DMS53 (cell line): ENCODE measurements at regions not wholly inside any gene's neighbourhood (a gene's known extent, or its start where the extent isn't known, plus 50 kb on each side); places are given as distances from the start of the nearest gene placed in this dataset.
A peak's percentile ranks its signal among the peaks of the same experiment; 100 is the strongest.

Experiments
- DNase-seq: peaks from one replicate; lab custom pipeline; 2025; lab: John Stamatoyannopoulos, UW

DNA sequence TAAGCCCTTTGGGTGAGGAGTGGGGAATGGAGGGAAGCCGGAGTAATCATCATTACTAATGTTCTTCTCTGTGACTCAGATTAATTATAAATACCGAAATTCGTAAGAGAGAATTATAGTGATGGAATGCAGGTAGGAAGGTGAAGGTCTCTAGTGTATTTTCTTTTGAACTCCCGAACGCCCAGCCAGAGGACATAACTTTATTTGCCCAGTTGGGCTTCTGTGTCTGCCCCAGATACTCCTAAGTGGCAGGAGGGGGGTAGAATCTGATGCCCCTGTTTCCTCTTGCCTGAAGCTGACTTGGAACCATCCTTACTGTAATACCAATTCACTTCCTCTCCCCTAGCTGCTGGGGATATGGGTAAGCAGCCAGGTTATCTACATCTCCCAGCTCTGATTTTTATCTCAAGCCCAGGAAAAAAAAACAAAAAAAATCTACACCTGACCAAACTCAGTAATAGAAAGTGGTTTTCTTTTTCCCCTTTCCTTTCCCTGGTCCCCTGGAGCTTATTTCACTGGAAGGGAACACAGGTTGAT lies 84.4 kb upstream of the CISTR start:
- DNase-seq = no peak

DNA sequence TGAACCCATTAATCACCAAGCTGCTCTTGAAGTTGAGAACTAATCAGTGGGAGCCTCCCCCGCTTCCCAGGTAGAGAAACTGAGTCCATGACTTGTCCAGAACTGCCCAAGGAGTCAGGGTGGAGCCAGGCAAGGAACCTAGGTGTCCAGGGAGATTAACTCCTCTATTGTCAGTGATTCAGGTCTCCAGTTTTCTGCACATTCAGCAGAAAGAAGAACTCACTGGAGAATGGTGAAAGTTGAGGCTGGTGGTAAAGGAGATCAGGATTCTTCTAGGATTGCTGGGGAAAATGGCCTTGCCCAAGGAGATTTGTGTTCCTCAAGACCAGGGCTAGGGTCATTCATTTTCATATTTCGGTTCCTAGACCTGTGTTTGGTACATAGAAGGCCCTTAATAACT lies 87.2 kb upstream of the CISTR start:
- no peak for DNase-seq

DNA sequence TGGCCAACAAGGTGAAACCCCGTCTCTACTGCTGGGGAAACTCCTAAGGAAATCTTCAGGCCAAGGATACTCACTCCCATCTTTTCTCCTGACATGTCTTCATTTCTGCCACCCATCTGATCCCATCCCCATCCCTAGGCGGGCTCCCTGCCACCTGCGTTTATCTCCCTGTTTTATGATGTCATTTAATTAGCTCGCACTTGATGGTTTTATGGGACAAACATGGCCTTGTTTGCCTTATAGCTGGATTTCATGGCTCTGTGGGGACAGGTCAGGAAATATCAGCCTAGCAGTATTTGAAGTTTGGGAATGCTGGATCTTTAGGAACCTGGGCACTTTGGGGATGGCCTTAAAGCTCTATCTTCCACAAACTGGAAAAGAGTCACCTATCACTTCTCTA lies 88.5 kb upstream of the CISTR start:
- no peak for DNase-seq

DNA sequence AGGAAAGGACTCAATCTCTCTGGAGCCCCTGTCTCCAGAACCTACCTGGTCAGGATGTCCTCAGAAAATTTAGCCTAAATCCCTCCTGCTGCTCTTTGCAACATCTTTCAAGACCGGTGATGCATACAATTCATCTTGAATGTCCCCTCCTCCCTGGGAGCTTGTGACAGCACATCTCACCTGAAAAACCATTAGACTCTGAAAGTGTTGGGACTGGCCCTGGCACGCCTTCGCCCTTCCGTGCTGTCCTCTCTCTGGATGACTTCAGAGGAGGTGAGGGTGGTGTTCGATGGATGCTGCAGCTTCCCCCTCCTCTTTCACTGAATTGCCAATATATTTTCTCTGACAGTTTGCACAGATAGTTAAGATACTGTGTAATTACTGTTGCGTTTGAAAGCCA lies 90.9 kb upstream of the CISTR start:
- no peak for DNase-seq

DNA sequence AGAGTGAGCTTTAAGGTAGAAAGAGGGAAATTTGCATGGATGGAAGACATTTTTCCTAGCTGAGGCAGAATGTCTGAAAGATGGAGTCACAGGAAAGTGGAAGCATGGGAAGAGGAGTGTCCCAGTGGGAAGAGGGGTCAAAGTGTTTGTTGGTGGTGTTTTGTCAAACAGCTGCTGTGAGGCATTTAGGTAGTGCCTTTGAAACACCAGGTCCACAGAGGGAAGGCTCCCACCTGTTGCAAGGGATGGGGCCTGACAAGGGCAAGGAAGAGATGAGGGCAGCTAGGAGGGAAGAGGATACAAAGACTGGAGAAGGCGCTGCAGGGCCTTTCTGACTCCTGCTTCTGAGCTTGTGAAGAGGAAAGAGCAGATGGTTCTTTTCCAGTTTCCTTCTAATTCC lies 91.8 kb upstream of the CISTR start:
- DNase-seq = no peak

DNA sequence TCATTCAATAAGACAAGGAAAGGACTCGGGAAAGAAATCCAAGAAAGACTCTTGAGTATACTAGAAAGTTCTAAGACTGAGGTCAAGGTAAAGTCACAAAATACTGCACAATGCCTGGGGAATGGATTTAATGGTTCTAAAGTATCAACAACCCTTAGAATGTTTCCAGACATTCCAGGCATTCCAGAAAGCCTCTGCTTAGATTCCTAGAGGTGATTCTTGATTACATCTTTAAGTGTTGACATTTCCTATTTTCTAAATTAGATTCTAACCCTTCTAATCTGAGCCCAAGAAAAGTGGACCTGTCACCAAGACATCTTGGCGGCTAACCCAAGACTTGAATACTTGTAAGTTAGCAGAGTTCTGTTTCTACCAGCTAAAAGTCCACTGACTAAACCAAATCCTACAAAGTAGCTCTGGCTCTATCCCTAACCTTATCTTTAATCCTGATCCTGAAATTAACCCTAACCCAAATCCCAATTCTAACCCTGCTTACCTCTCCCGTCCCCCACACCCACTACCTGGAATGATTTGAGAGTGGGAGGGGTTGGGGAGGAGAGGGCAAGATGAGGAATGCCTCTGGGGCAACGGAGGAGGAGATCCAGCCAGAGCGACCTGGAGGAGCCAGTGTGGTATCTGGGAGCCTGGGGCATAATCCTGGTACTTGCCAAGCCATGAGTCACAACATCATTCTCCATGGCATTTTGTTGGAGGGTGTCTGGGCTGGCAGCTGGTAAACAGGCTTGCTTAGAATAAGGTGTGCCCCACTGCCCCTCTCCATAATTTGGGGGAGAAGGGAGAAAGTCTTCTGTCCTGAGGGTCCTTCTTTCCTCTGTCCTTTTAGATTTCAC lies 93.4 kb upstream of the HOXC13 start:
- no peak for DNase-seq

DNA sequence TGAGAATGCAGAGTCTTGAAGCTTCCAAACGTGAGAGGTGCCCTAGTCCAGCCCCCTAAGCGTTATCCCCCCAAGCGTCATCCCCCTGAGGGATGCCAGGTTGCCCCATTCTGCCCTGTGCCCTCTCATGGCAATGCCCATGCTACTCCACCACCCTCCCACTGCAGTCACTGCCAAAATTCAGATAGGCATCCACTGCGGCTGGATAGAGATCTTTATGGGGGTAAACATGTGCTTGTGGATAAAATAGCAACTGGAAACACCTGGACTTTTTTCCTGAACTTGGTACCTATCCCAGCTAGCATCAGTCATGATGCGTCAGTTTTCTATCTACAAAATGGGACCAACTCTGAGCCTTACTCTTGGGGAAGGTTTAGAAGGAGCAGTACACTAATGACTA lies 92.7 kb upstream of the HOXC13 start:
- DNase-seq = no peak

DNA sequence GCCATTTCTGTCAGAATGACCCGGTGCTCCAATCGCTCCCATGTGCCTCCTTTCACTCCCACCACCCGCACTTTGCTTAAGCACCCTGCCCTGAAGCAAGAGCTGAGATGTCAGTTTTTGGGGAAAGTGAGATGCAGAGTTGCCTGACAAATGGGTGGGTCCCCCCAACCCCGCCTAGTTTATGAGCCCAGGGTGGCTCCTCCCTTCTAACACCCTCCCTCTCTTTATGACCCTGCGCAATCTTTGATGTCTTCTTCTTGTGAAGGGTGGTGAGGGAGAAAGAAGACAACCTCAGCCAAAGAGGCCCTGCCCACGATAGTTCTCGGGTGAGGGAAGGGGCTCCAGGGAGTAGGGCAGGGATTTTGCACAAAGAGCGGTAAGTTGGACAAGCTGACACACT lies 89.5 kb upstream of the HOXC13 start:
- DNase-seq = no peak

DNA sequence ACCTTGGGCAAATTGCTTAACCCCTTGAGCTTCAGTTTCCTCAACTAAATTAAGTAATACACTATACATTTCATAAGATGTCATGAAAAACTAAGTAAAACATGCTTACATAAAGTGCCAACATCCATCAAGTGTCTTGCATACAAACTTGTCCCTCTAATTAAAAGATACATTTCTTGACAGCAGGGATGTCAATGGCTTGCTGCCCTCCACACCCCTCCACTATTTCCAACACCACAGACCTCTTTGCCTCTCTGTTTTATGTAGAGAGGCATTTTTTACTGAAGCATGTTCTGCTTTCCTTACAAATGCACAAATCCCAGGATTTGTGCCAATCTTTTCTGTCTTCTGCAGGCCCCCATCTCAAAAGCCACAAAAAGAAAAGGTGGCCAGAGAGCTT lies 89.0 kb upstream of the HOXC13 start:
- DNase-seq = no peak

DNA sequence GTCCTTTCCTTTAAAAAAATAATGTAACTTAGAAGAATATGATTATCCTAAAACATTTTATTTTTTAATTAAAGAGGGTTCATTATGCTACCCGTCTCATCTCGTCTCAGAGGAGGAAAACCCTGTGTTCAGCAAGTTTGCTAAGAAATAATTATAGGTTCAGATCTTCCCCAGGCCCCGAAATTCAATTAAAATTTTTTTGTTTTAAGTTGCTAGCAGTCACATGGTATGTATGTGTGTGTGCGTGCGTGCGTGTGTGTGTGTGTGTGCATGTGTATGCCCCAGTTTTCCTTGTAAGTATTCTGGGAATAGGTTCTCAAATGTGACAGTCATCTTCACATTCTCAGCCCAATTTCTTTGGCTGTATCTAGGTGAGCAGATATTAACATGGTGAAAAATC lies 86.6 kb upstream of the HOXC13 start:
- DNase-seq = no peak

DNA sequence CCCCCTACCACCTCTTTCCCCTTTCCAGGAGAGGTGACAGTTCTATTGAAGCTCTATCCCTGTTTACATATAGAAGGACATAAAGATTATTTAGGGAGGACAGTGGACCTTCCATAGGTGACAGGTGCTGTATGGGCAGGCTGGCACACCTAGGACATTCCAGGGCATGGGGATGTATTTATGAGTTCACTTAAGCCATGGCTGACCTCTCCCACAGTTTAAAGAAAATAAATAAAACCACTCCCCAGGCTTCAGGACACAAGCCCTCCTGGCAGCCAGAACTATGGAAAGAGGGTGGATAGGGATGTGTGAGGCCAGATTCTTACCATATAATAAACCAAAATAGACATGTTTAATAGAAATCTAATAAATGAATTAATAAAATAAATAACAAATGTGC lies 85.6 kb upstream of the HOXC13 start:
- no peak for DNase-seq

DNA sequence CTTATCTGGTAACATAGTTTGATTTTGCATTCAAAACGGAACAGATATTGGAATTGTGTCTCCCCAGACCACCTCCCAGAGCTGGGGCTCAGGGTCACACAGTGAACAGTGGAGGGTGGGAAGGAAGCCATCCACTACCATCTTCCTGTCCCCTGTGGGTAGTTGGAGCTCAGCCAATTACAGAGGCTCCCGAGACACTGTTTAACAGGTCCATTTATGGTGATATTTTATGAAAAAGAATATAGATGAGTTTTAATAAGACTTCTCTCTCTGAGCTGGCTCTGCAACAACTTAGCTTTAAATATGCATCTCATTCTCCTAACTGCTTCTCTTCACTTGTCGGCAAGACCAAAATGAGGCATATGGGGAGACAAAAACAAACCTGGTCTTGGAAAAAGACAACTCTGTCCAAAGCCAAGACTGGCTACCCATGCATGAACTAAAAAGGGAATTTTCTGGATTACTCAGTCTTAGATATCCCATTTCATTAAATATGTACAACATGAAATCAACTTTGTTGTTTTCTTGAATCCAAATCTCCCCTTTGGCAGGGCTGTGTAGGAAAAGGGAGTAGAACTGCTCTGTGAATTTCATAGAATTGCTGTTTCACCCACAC lies 83.8 kb upstream of the HOXC13 start:
- DNase-seq = no peak

DNA sequence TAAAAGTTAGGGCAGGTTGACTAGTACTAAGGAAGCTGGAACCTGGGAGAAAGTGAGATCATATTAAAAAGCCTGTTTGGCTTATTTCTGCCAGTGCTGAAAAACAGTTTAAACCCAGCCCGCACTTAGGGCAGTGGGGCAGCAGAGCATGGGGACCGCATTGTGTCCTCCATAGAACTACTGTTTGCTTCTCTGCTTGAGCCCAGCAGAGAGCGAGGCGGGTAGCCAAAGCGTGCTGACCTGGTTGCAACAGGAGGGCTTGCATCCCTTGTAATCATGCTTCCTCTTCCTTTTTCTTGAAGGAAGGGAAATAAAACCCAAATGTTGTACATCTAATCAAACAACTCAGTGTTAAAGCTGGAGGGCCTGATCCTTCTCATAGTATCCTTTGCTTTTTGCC lies 82.5 kb upstream of the HOXC13 start:
- DNase-seq = no peak

DNA sequence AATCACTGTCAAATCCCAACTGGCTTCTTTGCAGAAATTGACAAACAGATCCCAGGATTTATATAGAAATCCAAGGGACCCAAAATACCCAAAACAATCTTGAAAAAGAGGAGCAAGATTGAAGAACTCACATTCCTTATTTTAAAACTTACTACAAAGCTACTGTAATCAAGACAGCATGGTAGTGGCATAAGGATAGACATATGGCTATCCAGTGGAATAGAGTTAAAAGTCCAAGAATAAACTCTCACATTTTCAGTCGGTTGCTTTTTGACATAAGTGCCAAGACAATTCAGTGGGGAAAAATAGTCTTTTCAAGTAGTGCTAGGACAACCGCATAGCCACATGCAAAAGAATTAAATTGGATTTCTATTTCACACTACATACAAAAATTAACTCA lies 81.0 kb upstream of the HOXC13 start:
- no peak for DNase-seq

DNA sequence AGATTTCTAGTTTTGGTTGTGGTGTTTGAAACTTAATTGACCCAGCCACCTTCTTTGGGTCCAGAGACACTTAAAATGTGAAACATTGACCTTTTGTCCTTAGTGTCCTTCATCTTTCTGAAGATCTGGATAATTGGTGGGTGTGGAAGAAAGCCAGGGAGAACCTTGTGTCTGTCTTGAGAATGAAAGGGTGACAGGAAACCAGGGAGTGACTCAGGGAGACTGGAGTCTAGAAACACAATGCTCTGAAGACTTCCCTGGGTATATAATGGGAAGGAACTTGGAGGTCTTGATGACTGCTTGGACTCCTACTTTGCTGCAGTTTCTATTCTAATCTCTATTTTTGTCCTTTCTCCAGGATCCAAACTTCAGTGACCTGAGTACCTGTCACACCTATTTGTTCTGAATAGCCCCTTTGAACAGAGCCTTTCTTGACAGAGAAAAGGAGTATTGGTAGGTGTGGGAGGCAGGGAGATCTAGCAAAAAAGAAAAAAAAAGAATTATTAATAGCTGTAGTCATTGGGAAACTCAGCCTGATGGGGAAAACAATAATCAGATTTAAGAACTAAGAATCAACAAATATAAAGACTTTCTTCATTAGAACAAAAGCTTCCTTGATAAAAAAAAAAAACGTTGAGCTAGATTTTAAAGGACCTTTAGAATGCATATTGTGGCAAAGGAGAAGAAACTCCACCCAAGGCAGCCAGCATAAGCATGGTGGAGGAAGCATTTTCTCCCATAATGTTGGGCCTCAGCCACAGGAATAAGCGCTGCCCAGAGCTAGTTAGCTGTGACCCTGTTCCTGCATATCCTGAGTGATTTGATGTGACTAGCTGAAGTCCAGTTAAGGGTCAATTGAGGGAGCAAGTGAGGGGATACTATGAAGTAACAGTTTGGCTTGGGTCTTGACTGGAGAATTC lies 77.9 kb upstream of the HOXC13 start:
- DNase-seq = no peak

DNA sequence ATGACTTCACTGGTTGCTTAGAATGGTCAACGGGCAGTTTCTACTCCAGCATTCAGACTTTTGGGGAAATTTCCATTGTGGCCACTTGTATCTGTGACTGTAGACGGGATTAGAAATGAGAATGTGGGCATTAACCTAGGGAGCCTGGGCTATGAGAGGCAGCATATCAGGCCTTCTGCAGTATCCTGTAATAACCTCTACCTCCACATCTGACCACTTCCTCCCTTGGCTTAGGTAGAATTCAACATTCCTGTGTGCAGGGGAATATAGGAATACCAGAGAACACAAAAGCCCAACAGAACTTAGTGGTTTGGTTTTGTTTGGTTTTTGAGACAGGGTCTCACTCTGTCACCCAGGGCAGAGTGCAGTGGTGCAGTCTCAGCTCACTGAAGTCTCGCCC lies 76.4 kb upstream of the HOXC13 start:
- no peak for DNase-seq

DNA sequence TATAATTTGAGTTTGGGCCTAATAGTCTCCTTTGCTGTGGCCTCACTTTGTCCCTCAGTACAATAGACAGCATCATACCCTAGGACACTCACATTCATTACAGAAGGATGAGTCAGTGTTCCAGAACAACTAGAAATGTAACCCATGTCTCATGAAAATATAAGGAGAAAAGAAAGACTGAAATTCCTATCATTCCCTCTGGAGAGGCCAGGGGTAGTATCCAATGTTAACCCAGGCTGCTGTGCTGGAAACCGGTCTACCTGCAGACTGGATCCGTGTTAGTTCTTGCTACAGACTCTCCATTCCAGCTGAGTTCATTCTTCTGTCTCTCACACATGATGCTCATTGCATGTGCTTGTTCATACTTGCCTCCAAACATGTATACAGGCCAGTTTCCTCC lies 75.8 kb upstream of the HOXC13 start:
- DNase-seq = no peak

DNA sequence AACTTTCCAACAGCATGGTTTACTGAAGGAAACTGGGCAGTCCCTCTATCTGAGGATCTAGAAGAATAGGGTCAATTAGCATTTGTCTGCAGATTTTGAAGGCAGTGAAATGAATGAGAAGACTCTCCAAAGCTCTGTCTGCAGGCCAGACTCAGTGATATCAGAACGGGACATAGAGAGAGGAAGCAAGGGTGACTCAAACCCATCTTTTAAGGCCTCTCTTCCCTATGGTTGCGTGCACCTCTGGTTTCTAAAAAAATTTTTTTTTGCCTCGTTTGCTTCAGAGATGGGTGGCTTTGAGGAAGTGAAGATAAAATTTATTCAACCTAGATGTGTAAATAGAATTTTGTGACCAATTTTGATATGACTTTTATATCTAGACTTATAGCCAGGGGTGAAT lies 71.9 kb upstream of the HOXC13 start:
- no peak for DNase-seq

DNA sequence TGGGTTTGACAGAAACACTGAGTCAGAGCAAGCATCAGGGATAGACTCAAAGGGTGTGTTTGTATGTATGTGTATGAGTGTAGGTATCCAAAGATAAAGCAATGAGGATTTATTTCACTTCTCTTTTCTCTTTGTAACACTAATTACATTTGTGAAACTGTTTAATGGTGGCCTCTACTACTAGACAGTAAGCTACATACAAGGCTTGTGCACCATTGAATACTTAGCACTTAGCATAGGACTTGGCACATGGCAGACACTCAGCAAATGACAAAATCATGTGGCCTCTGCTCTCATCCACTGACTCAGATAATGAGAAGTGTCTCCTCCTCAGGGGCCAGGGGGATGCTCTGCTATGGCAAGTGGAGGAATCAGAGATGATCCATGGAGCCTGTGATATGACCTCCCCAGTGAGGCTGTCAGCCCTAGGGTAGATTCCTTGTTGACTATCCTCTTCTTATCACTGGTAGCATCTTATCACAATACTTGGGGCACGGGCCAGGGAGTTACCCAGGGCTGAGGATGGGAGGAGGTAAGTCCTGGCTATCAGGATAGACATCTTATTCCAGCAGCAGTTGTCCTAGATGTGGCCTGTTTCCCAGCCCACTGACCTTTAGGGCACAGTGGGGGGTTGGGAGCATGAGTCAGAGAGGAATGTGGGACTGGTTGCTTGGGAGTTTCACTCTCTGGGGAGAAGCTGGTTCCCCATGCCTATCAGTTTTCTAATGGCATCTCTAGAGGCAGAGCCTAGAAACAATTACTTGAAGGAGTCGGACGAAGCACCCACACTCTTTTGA lies 71.2 kb upstream of the HOXC13 start:
- DNase-seq = peak; percentile 12

DNA sequence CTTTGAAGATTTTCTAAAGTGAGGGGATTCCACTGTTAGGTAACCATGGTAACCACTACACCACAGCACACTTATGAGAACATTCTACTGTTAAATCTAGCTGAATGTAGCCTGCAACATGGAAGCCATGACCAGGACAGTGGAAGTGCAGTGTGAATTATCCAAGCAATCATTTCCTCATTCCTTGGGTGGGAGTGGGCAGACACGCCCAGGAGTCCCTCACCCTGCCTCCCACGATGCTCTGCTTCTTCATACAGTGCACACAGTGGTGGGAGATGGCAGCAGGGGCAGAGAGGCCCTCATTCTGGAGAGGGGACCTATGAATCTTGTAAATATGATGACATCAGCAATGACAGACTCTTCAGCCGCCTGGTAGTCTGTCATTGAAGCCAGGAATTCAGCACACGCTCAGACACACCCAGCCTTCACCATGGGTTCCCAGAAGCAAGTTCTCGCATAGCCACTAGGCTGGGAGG lies 70.1 kb upstream of the HOXC13 start:
- no peak for DNase-seq

DNA sequence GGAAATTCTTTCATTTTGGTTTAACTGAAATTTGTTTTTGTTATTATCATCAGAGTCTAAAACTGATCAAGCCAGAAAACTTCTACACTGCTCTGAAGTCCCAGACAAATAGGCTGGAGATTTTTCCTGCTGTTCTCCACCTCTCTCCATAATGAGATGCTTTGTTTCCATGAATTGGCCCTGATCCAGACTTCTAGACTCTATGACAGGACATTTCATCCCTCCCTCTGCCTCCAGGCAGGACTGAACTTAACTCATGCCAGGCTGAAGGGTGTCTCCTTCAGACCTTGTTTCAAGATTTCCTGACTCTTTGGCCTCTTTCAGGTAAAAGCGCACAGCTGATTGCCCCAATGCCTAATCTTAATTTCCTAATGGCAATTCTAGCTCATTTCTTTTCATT lies 69.1 kb upstream of the HOXC13 start:
- no peak for DNase-seq

DNA sequence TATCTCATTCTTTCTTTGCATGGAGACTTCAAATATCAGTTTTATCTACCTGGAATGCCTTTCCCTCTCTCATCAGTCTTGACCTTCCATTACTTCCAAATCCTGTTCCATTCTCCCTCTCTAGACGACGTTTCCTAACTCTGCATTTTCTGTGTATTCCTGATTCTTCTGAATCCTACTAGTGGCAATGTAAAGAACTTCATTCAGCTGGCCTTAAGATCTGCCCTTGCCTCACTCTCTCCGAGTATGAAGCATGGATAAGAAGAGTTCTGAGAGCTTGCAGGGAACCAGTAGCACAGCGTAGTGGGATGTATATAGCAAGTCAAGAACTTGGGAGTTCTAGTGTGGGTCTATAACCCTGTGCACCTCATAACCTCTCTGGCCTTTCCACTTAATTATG lies 68.5 kb upstream of the HOXC13 start:
- no peak for DNase-seq
